ENCODE measurements at regions not wholly inside any gene's neighbourhood (a gene's known extent, or its start where the extent isn't known, plus 50 kb on each side); places are given as distances from the start of the nearest gene placed in this dataset.

GRCh38 chr5:120388016-120388781 lies 75.9 kb upstream of the PRR16 start:
- TF ChIP-seq EZH2 (IDR thresholded peaks at IDR 0.05; ENCODE audit: insufficient read depth, poor library complexity, severe bottlenecking) (no peak), EZH2phosphoT487 (IDR thresholded peaks at IDR 0.05; ENCODE audit: insufficient read depth, low read depth) (peak; percentile 90; the same call in 1 of the 2 replicates)

Data from GM23248 (cell line).